Nephron (organoid): ENCODE measurements at regions not wholly inside any gene's neighbourhood (a gene's known extent, or its start where the extent isn't known, plus 50 kb on each side); places are given as distances from the start of the nearest gene placed in this dataset.

Source experiments
- H3K27ac Mint-ChIP-seq, 3 experiments: 2 replicates each; pipeline ENCODE4 v1.8.0; 2020; ENCODE audit warnings: mixed read lengths in 3 of 3, mild to moderate bottlenecking in 2 of 3, moderate library complexity in 1 of 3
- H3K27me3 Mint-ChIP-seq: 2 replicates; pipeline ENCODE4 v1.8.0; 2021; ENCODE audit warnings: low read depth, mild to moderate bottlenecking, moderate library complexity, mixed read lengths
- H3K36me3 Mint-ChIP-seq: 2 replicates; pipeline ENCODE4 v1.8.0; 2020; ENCODE audit warnings: low read depth, mixed read lengths
- H3K4me1 Mint-ChIP-seq: 2 replicates; pipeline ENCODE4 v1.8.0; 2020; ENCODE audit warnings: mixed read lengths
- H3K4me3 Mint-ChIP-seq, 3 experiments: 2 replicates each; pipeline ENCODE4 v1.8.0; 2020; ENCODE audit warnings: mild to moderate bottlenecking in 3 of 3, mixed read lengths in 3 of 3, moderate library complexity in 2 of 3
- H3K9me3 Mint-ChIP-seq: 2 replicates; pipeline ENCODE4 v1.8.0; 2020; ENCODE audit warnings: mixed read lengths
- TF ChIP-seq, protein P1 (sequence below), 3 experiments: fragments of 200-600 bp; sonication (generic); IDR thresholded peaks; one replicate each; pipeline ENCODE4 v1.5.0; 2021; ENCODE audit warnings: antibody characterized with exemption in 3 of 3; ENCODE audit not compliant: unreplicated experiment in 3 of 3

- peak overlapping the region; percentile 92 to 95 (median 93) for H3K4me3 Mint-ChIP-seq
- H3K36me3 Mint-ChIP-seq = no peaks in the 10 kb centered on the region
- H3K9me3 Mint-ChIP-seq = no peaks in the 10 kb centered on the region
- H3K27ac Mint-ChIP-seq = peak overlapping the region; percentile 52 to 75 (median 66)
- H3K27me3 Mint-ChIP-seq = peaks cover 46% of the 10 kb centered on the region
- TF ChIP-seq, protein P1, sequence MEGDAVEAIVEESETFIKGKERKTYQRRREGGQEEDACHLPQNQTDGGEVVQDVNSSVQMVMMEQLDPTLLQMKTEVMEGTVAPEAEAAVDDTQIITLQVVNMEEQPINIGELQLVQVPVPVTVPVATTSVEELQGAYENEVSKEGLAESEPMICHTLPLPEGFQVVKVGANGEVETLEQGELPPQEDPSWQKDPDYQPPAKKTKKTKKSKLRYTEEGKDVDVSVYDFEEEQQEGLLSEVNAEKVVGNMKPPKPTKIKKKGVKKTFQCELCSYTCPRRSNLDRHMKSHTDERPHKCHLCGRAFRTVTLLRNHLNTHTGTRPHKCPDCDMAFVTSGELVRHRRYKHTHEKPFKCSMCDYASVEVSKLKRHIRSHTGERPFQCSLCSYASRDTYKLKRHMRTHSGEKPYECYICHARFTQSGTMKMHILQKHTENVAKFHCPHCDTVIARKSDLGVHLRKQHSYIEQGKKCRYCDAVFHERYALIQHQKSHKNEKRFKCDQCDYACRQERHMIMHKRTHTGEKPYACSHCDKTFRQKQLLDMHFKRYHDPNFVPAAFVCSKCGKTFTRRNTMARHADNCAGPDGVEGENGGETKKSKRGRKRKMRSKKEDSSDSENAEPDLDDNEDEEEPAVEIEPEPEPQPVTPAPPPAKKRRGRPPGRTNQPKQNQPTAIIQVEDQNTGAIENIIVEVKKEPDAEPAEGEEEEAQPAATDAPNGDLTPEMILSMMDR (IDR thresholded peaks at IDR 0.05; ENCODE audit: unreplicated experiment in 3 of 3) = no peak
- peaks cover 32% of the 10 kb centered on the region for H3K4me1 Mint-ChIP-seq
Observed at GRCh38 chr15:47184908-47185801, 532.1 kb upstream of the SEMA6D start.

- H3K9me3 Mint-ChIP-seq = no peaks in the 10 kb centered on the region
- TF ChIP-seq, protein P1 (IDR thresholded peaks at IDR 0.05; ENCODE audit: unreplicated experiment in 3 of 3) = no peak
- no peak overlapping the region for H3K27ac Mint-ChIP-seq
- H3K4me1 Mint-ChIP-seq = peaks cover 32% of the 10 kb centered on the region
- no peaks in the 10 kb centered on the region for H3K36me3 Mint-ChIP-seq
- H3K4me3 Mint-ChIP-seq = peak overlapping the region in 1 of 3 experiments; percentile 66
- peaks cover 46% of the 10 kb centered on the region for H3K27me3 Mint-ChIP-seq
Observed at GRCh38 chr15:47186075-47186474, 531.2 kb upstream of the SEMA6D start.

GRCh38 chr15:47188758-47189507 is 528.4 kb upstream of the SEMA6D start:
- Mint-ChIP-seq H3K4me1 (peaks cover 23% of the 10 kb centered on the region), H3K27ac (no peak overlapping the region), H3K9me3 (no peaks in the 10 kb centered on the region), H3K4me3 (no peak overlapping the region), H3K36me3 (no peaks in the 10 kb centered on the region), H3K27me3 (peaks cover 36% of the 10 kb centered on the region)
- TF ChIP-seq, protein P1 (IDR thresholded peaks at IDR 0.05; ENCODE audit: unreplicated experiment in 3 of 3) = no peak

- H3K27me3 Mint-ChIP-seq = peaks cover 6% of the 10 kb centered on the region
- H3K4me3 Mint-ChIP-seq = no peak overlapping the region
- TF ChIP-seq, protein P1 (IDR thresholded peaks at IDR 0.05; ENCODE audit: unreplicated experiment in 3 of 3) = peak; percentile 40 to 53 (median 47)
- H3K27ac Mint-ChIP-seq = no peak overlapping the region
- H3K9me3 Mint-ChIP-seq = no peaks in the 10 kb centered on the region
- H3K4me1 Mint-ChIP-seq = peaks cover 24% of the 10 kb centered on the region
- H3K36me3 Mint-ChIP-seq = no peaks in the 10 kb centered on the region
Observed at GRCh38 chr15:47194718-47195117, 522.6 kb upstream of the SEMA6D start.

GRCh38 chr15:47196048-47196447 is 521.3 kb upstream of the SEMA6D start:
- Mint-ChIP-seq H3K27ac (peak overlapping the region in 2 of 3 experiments; percentile 47 to 51), H3K4me1 (peaks cover 25% of the 10 kb centered on the region), H3K27me3 (peaks cover 6% of the 10 kb centered on the region), H3K4me3 (peak overlapping the region in 2 of 3 experiments; percentile 30 to 34), H3K9me3 (no peaks in the 10 kb centered on the region), H3K36me3 (no peaks in the 10 kb centered on the region)
- TF ChIP-seq, protein P1 (IDR thresholded peaks at IDR 0.05; ENCODE audit: unreplicated experiment in 3 of 3) = peak; percentile 81 to 91 (median 83)
